CD4-positive, alpha-beta T cell (primary cell): ENCODE measurements at regions not wholly inside any gene's neighbourhood (a gene's known extent, or its start where the extent isn't known, plus 50 kb on each side); places are given as distances from the start of the nearest gene placed in this dataset.

Source experiments
- ATAC-seq: fragments of 200-7000 bp; cut with Tn5 transposase; one replicate; pipeline ENCODE4 v1.10.0; 2022; ENCODE audit warnings: mild to moderate bottlenecking; ENCODE audit not compliant: poor library complexity
- CTCF ChIA-PET: fragments of 350-600 bp; sonication (Branson Sonifier 250); formaldehyde crosslinking; loops from one replicate; lab custom pipeline; 2021; ENCODE audit warnings: antibody characterized with exemption, inconsistent platforms; lab: Charles Lee
- POLR2A ChIA-PET: fragments of 350-600 bp; sonication (Branson Sonifier 250); formaldehyde crosslinking; loops from one replicate; lab custom pipeline; 2021; ENCODE audit warnings: antibody characterized with exemption, inconsistent platforms; lab: Charles Lee
- DNase-seq, 14 experiments: peaks; one replicate each; pipeline ENCODE4 v3.0.0-alpha.2; 2013 to 2020; ENCODE audit warnings: mixed read lengths in 2 of 14
- H3K27ac ChIP-seq, 2 donors: one replicate each; pipeline versions ENCODE4 v1.5.1 to v1.7.0; 2013; ENCODE audit warnings: low read length in 2 of 2, low read depth in 1 of 2, mild to moderate bottlenecking in 1 of 2
- H3K27me3 ChIP-seq, 2 experiments: 1 replicate in 1 of 2; 2 replicates in 1 of 2; pipeline versions ENCODE4 v1.6.1 to v1.7.0; 2013; ENCODE audit warnings: low read length in 2 of 2, control low read depth in 1 of 2, mild to moderate bottlenecking in 1 of 2, moderate library complexity in 1 of 2; ENCODE audit not compliant: insufficient read depth in 2 of 2, control insufficient read depth in 1 of 2
- H3K36me3 ChIP-seq: one replicate; pipeline ENCODE4 v1.6.1; 2013; ENCODE audit warnings: low read length, control low read depth; ENCODE audit not compliant: insufficient read depth
- H3K4me1 ChIP-seq: one replicate; pipeline ENCODE4 v1.6.1; 2013; ENCODE audit warnings: low read length, control low read depth; ENCODE audit not compliant: insufficient read depth
- H3K4me3 ChIP-seq: one replicate; pipeline ENCODE4 v1.5.1; 2013; ENCODE audit warnings: mild to moderate bottlenecking, low read length, moderate library complexity
- H3K9me3 ChIP-seq, 2 experiments: 1 replicate in 1 of 2; 2 replicates in 1 of 2; pipeline versions ENCODE4 v1.6.1 to v1.7.0; 2013; ENCODE audit warnings: low read length in 2 of 2, mild to moderate bottlenecking in 2 of 2, control low read depth in 1 of 2, moderate library complexity in 1 of 2; ENCODE audit not compliant: control insufficient read depth in 1 of 2, insufficient read depth in 1 of 2
- H3K27ac Mint-ChIP-seq: one replicate; pipeline ENCODE4 v1.8.0; 2020; ENCODE audit warnings: mixed read lengths
- H3K27me3 Mint-ChIP-seq: one replicate; pipeline ENCODE4 v1.8.0; 2021; ENCODE audit warnings: mixed read lengths
- H3K36me3 Mint-ChIP-seq: one replicate; pipeline ENCODE4 v1.8.0; 2021; ENCODE audit warnings: low read depth, mixed read lengths
- H3K4me1 Mint-ChIP-seq: one replicate; pipeline ENCODE4 v1.8.0; 2021; ENCODE audit warnings: low read depth, mixed read lengths
- H3K4me3 Mint-ChIP-seq: one replicate; pipeline ENCODE4 v1.8.0; 2020; ENCODE audit warnings: mild to moderate bottlenecking, mixed read lengths
- H3K9me3 Mint-ChIP-seq: one replicate; pipeline ENCODE4 v1.8.0; 2020; ENCODE audit warnings: mixed read lengths
- CTCF ChIP-seq: fragments of 200-600 bp; IDR thresholded peaks from one replicate; pipeline ENCODE4 v1.8.0; 2022; ENCODE audit warnings: antibody characterized with exemption, mild to moderate bottlenecking
- intact Hi-C, 2 experiments: fragments of 100-400 bp; cut with DNase I in 1 of 2; cut with micrococcal nuclease in 1 of 2; formaldehyde crosslinking; loops; one replicate each; pipeline versions ENCODE4 v1.15.1 to v1.9.0; 2023 to 2025; cut with DNase I, micrococcal nuclease

- intact Hi-C loops, result no loop called here
- H3K4me1 Mint-ChIP-seq, result peaks cover 87% of the 10 kb centered on the region
- Histone ChIP-seq H3K27ac (peak overlapping the region in 1 of 2 donors; percentile 26), H3K36me3 (peaks cover 4% of the 10 kb centered on the region), H3K4me1 (peaks cover 64% of the 10 kb centered on the region), H3K4me3 (no peak overlapping the region), H3K27me3 (no peaks in the 10 kb centered on the region), H3K9me3 (no peaks in the 10 kb centered on the region)
- H3K4me3 Mint-ChIP-seq, result no peak overlapping the region
- H3K27ac Mint-ChIP-seq, result peak overlapping the region; percentile 95
- ChIA-PET CTCF (interaction anchor here (0.9 to 1.0 kb wide), 2 partner anchors 146 to 564 kb away, joined by 3 to 4 read pairs; no protein-coding TSS in a partner anchor), POLR2A (interaction anchor here (1.1 to 5.7 kb wide), 2 partner anchors 8 to 45 kb away, joined by 3 to 74 read pairs; no protein-coding TSS in a partner anchor)
- no peaks in the 10 kb centered on the region for H3K9me3 Mint-ChIP-seq
- no peak for TF ChIP-seq CTCF
- no peaks in the 10 kb centered on the region for H3K27me3 Mint-ChIP-seq
- DNase-seq, result no peak
- ATAC-seq, result no peak
- H3K36me3 Mint-ChIP-seq, result no peaks in the 10 kb centered on the region
Measured at GRCh38 chr13:99041788-99042187, 63.9 kb upstream of the DOCK9 start.

- Histone ChIP-seq H3K27ac (peak overlapping the region; percentile 58 to 75), H3K4me1 (peaks cover 73% of the 10 kb centered on the region), H3K27me3 (no peaks in the 10 kb centered on the region), H3K36me3 (peaks cover 4% of the 10 kb centered on the region), H3K9me3 (no peaks in the 10 kb centered on the region), H3K4me3 (no peak overlapping the region)
- no peak for ATAC-seq
- DNase-seq, result no peak
- Mint-ChIP-seq H3K9me3 (no peaks in the 10 kb centered on the region), H3K4me3 (peak overlapping the region; percentile 43), H3K4me1 (peaks cover 87% of the 10 kb centered on the region), H3K36me3 (no peaks in the 10 kb centered on the region), H3K27ac (peak overlapping the region; percentile 95), H3K27me3 (no peaks in the 10 kb centered on the region)
- TF ChIP-seq CTCF, result no peak
- intact Hi-C loops, result no loop called here
- ChIA-PET POLR2A (interaction anchor here (1.6 to 5.7 kb wide), 2 partner anchors 13 to 44 kb away, joined by 5 to 74 read pairs; no protein-coding TSS in a partner anchor), CTCF (interaction anchor here (1.0 kb wide), 2 partner anchors 14 to 563 kb away, joined by 4 read pairs; no protein-coding TSS in a partner anchor)
Measured at GRCh38 chr13:99042521-99043250, 64.8 kb upstream of the DOCK9 start.

- Mint-ChIP-seq H3K36me3 (peaks cover 4% of the 10 kb centered on the region), H3K27me3 (no peaks in the 10 kb centered on the region), H3K4me3 (peak overlapping the region; percentile 35), H3K4me1 (peaks cover 90% of the 10 kb centered on the region), H3K9me3 (no peaks in the 10 kb centered on the region), H3K27ac (peak overlapping the region; percentile 95)
- no peak overlapping the region for H3K4me3 ChIP-seq
- H3K27me3 ChIP-seq, result no peaks in the 10 kb centered on the region
- ChIA-PET POLR2A (interaction anchor here (0.7 to 5.7 kb wide), 5 partner anchors 12 to 175 kb away, joined by 3 to 74 read pairs (median 5); no protein-coding TSS in a partner anchor), CTCF (interaction anchor here (1.0 kb wide), 1 partner anchor 15 kb away, joined by 4 read pairs; no protein-coding TSS in a partner anchor)
- H3K4me1 ChIP-seq, result peaks cover 82% of the 10 kb centered on the region
- intact Hi-C loops, result no loop called here
- H3K36me3 ChIP-seq, result peaks cover 4% of the 10 kb centered on the region
- ATAC-seq (no peak), DNase-seq (no peak)
- peak overlapping the region; percentile 58 to 75 for H3K27ac ChIP-seq
- H3K9me3 ChIP-seq, result no peaks in the 10 kb centered on the region
- no peak for TF ChIP-seq CTCF
Measured at GRCh38 chr13:99043831-99044231, 66.0 kb upstream of the DOCK9 start.
